Naive thymus-derived CD4-positive, alpha-beta T cell (primary cell): ENCODE measurements at regions not wholly inside any gene's neighbourhood (a gene's known extent, or its start where the extent isn't known, plus 50 kb on each side); places are given as distances from the start of the nearest gene placed in this dataset.
"Not testable (repeated sequence)": the region's sequence is repeated elsewhere in the genome, so short reads cannot be mapped to it uniquely, and the experiment has no call there.

Source experiments
- ATAC-seq: fragments of 150-1000 bp; cut with Tn5 transposase; 2 replicates; pipeline ENCODE4 v1.10.0; 2021; ENCODE audit warnings: mild to moderate bottlenecking, moderate library complexity
- CTCF ChIA-PET: fragments of 350-600 bp; sonication (Branson Sonifier 250); formaldehyde crosslinking; loops from one replicate; lab custom pipeline; 2021; ENCODE audit warnings: antibody characterized with exemption; lab: Charles Lee
- POLR2A ChIA-PET: fragments of 350-600 bp; sonication (Branson Sonifier 250); formaldehyde crosslinking; loops from one replicate; lab custom pipeline; 2021; ENCODE audit warnings: antibody characterized with exemption, inconsistent platforms; lab: Charles Lee
- DNase-seq, 9 donors: peaks; one replicate each; pipeline versions ENCODE4 v3.0.0 to v3.0.0-alpha.2; 2020 to 2022; ENCODE audit warnings: mixed read lengths in 1 of 9
- H3K27ac ChIP-seq: one replicate; pipeline ENCODE4 v1.7.0; 2013; ENCODE audit warnings: mild to moderate bottlenecking, low read depth, low read length, moderate library complexity
- H3K27me3 ChIP-seq, 2 donors: one replicate each; pipeline ENCODE4 v1.7.0; 2013; ENCODE audit warnings: low read length in 2 of 2, mild to moderate bottlenecking in 2 of 2, moderate library complexity in 2 of 2; ENCODE audit not compliant: control insufficient read depth in 2 of 2, insufficient read depth in 2 of 2
- H3K36me3 ChIP-seq, 3 experiments: 1 replicate in 2 of 3; 2 replicates in 1 of 3; pipeline ENCODE4 v1.7.0; 2013; ENCODE audit warnings: low read length in 3 of 3, mild to moderate bottlenecking in 3 of 3, moderate library complexity in 1 of 3; ENCODE audit not compliant: insufficient read depth in 3 of 3, control insufficient read depth in 2 of 3
- H3K4me1 ChIP-seq, 2 donors: one replicate each; pipeline ENCODE4 v1.7.0; 2013; ENCODE audit warnings: low read length in 2 of 2, mild to moderate bottlenecking in 2 of 2, moderate library complexity in 1 of 2; ENCODE audit not compliant: control insufficient read depth in 2 of 2, insufficient read depth in 2 of 2
- H3K4me3 ChIP-seq: 2 replicates; pipeline ENCODE4 v1.7.0; 2013; ENCODE audit warnings: mild to moderate bottlenecking, low read length
- H3K9me3 ChIP-seq, 3 experiments: 1 replicate in 2 of 3; 2 replicates in 1 of 3; pipeline ENCODE4 v1.7.0; 2013; ENCODE audit warnings: low read length in 3 of 3; ENCODE audit not compliant: control insufficient read depth in 2 of 3
- H3K27ac Mint-ChIP-seq, 9 donors: one replicate each; pipeline ENCODE4 v1.8.0; 2020 to 2022; ENCODE audit warnings: mixed read lengths in 9 of 9, mild to moderate bottlenecking in 8 of 9, moderate library complexity in 5 of 9, inconsistent platforms in 2 of 9
- H3K27me3 Mint-ChIP-seq, 5 donors: one replicate each; pipeline ENCODE4 v1.8.0; 2021 to 2022; ENCODE audit warnings: mixed read lengths in 5 of 5, mild to moderate bottlenecking in 1 of 5
- H3K36me3 Mint-ChIP-seq, 5 donors: one replicate each; pipeline ENCODE4 v1.8.0; 2020 to 2022; ENCODE audit warnings: mixed read lengths in 5 of 5, mild to moderate bottlenecking in 3 of 5, inconsistent platforms in 1 of 5
- H3K4me1 Mint-ChIP-seq, 7 donors: one replicate each; pipeline ENCODE4 v1.8.0; 2020 to 2022; ENCODE audit warnings: mixed read lengths in 7 of 7, mild to moderate bottlenecking in 3 of 7, inconsistent platforms in 1 of 7
- H3K4me3 Mint-ChIP-seq, 10 donors: one replicate each; pipeline ENCODE4 v1.8.0; 2020 to 2022; ENCODE audit warnings: mild to moderate bottlenecking in 10 of 10, mixed read lengths in 10 of 10, moderate library complexity in 6 of 10, inconsistent platforms in 2 of 10
- H3K9me3 Mint-ChIP-seq, 11 donors: one replicate each; pipeline ENCODE4 v1.8.0; 2020 to 2022; ENCODE audit warnings: mixed read lengths in 11 of 11, mild to moderate bottlenecking in 4 of 11, inconsistent platforms in 1 of 11, moderate library complexity in 1 of 11
- intact Hi-C, 2 donors: fragments of 100-400 bp; cut with micrococcal nuclease; formaldehyde crosslinking; loops; one replicate each; pipeline ENCODE4 v1.15.1; 2023

GRCh38 chr3:145649368-145649887 lies 511.6 kb downstream of the PLOD2 start:
- ChIA-PET POLR2A (no interaction called here), CTCF (no interaction called here)
- DNase-seq (no peak), ATAC-seq (no peak)
- no peaks in the 10 kb centered on the region for H3K36me3 ChIP-seq
- Mint-ChIP-seq H3K27me3 (no peaks in the 10 kb centered on the region), H3K4me1 (no peaks in the 10 kb centered on the region), H3K36me3 (no peaks in the 10 kb centered on the region), H3K4me3 (no peak overlapping the region), H3K27ac (no peak overlapping the region), H3K9me3 (peaks cover 0 to 8% (median 2%) of the 10 kb centered on the region in 11 donors)
- no peak overlapping the region for H3K27ac ChIP-seq
- intact Hi-C loops: no loop called here
- no peaks in the 10 kb centered on the region for H3K27me3 ChIP-seq
- H3K4me3 ChIP-seq: no peak overlapping the region
- H3K9me3 ChIP-seq: no peaks in the 10 kb centered on the region
- no peaks in the 10 kb centered on the region for H3K4me1 ChIP-seq

DNA sequence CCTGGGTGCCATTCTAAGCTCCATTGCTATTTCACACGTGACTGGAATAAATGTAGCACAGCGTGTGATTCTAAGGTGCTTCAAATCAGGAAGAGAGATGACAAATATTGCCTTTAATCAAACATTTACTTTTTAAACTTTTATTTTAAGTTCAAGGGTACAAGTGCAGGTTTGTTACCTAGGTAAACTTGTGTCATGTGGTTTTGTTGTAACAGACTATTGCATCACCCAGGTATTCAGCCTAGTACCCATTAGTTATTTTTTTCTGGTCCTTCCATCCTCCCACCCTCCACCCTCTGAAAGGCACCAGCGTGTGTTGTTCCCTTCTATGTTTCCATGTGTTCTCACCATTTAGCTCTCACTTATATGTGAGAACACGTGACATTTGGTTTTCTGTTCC lies 510.8 kb downstream of the PLOD2 start:
- Mint-ChIP-seq H3K27ac (no peak overlapping the region), H3K9me3 (peaks cover 0 to 7% (median 3%) of the 10 kb centered on the region in 11 donors), H3K4me3 (no peak overlapping the region), H3K4me1 (no peaks in the 10 kb centered on the region), H3K27me3 (no peaks in the 10 kb centered on the region), H3K36me3 (no peaks in the 10 kb centered on the region)
- ChIA-PET CTCF (no interaction called here), POLR2A (no interaction called here)
- intact Hi-C loops: no loop called here
- Histone ChIP-seq H3K27ac (no peak overlapping the region), H3K27me3 (no peaks in the 10 kb centered on the region), H3K9me3 (no peaks in the 10 kb centered on the region), H3K4me3 (no peak overlapping the region), H3K36me3 (no peaks in the 10 kb centered on the region), H3K4me1 (no peaks in the 10 kb centered on the region)
- no peak for DNase-seq
- no peak for ATAC-seq

DNA sequence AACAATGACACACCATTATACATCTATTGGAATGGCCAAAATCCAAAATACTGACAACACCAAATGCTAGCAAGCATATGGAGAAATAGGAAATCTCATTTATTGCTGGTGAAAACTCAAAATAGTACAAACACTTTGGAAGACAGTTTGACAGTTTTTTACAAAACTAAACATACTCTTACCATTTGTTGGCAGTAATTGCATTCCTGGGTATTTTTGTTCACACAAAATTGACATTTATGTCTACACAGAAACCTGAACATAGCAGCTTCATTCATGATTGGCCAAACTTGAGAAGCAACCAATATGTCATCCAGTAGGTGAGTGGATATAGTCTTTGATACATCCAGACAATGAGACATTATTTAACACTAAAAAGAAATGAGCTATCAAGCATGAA lies 489.9 kb downstream of the PLOD2 start:
- POLR2A ChIA-PET: no interaction called here
- ATAC-seq (no peak), DNase-seq (no peak)
- Mint-ChIP-seq H3K9me3 (peaks cover 0 to 7% (median 3%) of the 10 kb centered on the region in 11 donors), H3K36me3 (no peaks in the 10 kb centered on the region), H3K27me3 (no peaks in the 10 kb centered on the region), H3K4me1 (no peaks in the 10 kb centered on the region), H3K27ac (no peak overlapping the region), H3K4me3 (no peak overlapping the region)
- CTCF ChIA-PET: no interaction called here
- intact Hi-C loops: no loop called here
- Histone ChIP-seq H3K9me3 (no peaks in the 10 kb centered on the region), H3K36me3 (no peaks in the 10 kb centered on the region), H3K4me3 (no peak overlapping the region), H3K27ac (no peak overlapping the region), H3K4me1 (no peaks in the 10 kb centered on the region), H3K27me3 (no peaks in the 10 kb centered on the region)

DNA sequence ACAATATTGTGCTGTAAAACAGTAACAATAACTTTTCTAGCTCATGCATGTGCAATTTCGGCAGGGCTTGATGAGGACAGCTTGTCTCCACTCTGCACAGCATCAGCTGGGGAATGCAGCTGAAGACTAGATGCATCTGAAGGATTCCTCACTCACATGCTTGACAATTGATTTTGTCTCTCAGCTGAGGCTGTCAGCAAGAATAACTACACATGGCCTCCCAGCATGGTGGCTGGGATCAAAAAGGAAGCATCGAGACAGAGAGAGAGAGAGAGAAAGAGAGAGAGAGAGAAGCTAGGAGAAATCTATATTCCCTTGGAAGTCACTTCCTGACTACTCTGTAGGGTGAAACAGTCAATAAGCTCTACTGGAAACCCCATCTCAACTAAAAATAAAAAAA lies 487.1 kb downstream of the PLOD2 start:
- H3K27ac ChIP-seq: no peak overlapping the region
- ATAC-seq (no peak), DNase-seq (no peak)
- Mint-ChIP-seq H3K36me3 (no peaks in the 10 kb centered on the region), H3K27me3 (no peaks in the 10 kb centered on the region), H3K4me1 (no peaks in the 10 kb centered on the region), H3K4me3 (no peak overlapping the region), H3K9me3 (peaks cover 0 to 7% (median 4%) of the 10 kb centered on the region in 11 donors), H3K27ac (no peak overlapping the region)
- no peaks in the 10 kb centered on the region for H3K27me3 ChIP-seq
- intact Hi-C loops: no loop called here
- no peaks in the 10 kb centered on the region for H3K9me3 ChIP-seq
- H3K4me3 ChIP-seq: no peak overlapping the region
- ChIA-PET CTCF (no interaction called here), POLR2A (no interaction called here)
- H3K4me1 ChIP-seq: no peaks in the 10 kb centered on the region
- no peaks in the 10 kb centered on the region for H3K36me3 ChIP-seq

GRCh38 chr3:145678401-145678800 lies 482.6 kb downstream of the PLOD2 start:
- peaks cover 0 to 9% (median 0%) of the 10 kb centered on the region in 11 donors for H3K9me3 Mint-ChIP-seq
- H3K27ac Mint-ChIP-seq: no peak overlapping the region
- no peaks in the 10 kb centered on the region for H3K36me3 ChIP-seq
- no peak overlapping the region for H3K4me3 Mint-ChIP-seq
- ChIA-PET CTCF (no interaction called here), POLR2A (no interaction called here)
- H3K9me3 ChIP-seq: no peaks in the 10 kb centered on the region
- DNase-seq (no peak), ATAC-seq (no peak)
- no peak overlapping the region for H3K4me3 ChIP-seq
- intact Hi-C loops: no loop called here
- H3K27ac ChIP-seq: no peak overlapping the region
- H3K36me3 Mint-ChIP-seq: no peaks in the 10 kb centered on the region
- H3K27me3 Mint-ChIP-seq: no peaks in the 10 kb centered on the region
- no peaks in the 10 kb centered on the region for H3K27me3 ChIP-seq
- H3K4me1 Mint-ChIP-seq: no peaks in the 10 kb centered on the region
- H3K4me1 ChIP-seq: no peaks in the 10 kb centered on the region

DNA sequence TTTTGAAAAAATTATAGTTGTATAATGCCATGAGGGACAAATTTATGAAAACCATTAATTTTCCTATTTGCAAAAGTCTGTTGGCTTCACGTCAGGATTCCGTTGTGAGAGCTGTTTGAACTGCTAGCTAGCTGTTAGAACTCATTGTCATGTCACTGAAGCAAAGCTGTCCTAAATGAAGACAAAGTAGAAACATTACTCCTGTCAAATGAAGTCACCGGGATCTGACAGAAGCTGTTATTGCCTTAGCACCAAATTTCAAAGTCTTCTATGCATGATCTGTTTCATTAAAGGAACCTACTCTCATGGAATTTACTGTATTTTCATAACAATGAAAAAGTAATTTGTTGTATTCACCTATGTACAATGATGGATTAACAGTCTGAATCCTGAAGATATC lies 479.8 kb downstream of the PLOD2 start:
- no peaks in the 10 kb centered on the region for H3K27me3 Mint-ChIP-seq
- H3K4me3 Mint-ChIP-seq: no peak overlapping the region
- intact Hi-C loops: no loop called here
- Histone ChIP-seq H3K27ac (no peak overlapping the region), H3K36me3 (no peaks in the 10 kb centered on the region), H3K4me1 (no peaks in the 10 kb centered on the region), H3K4me3 (no peak overlapping the region), H3K27me3 (no peaks in the 10 kb centered on the region), H3K9me3 (no peaks in the 10 kb centered on the region)
- H3K27ac Mint-ChIP-seq: no peak overlapping the region
- H3K36me3 Mint-ChIP-seq: no peaks in the 10 kb centered on the region
- POLR2A ChIA-PET: no interaction called here
- peaks cover 0 to 14% (median 2%) of the 10 kb centered on the region in 11 donors for H3K9me3 Mint-ChIP-seq
- DNase-seq (no peak), ATAC-seq (no peak)
- CTCF ChIA-PET: no interaction called here
- H3K4me1 Mint-ChIP-seq: no peaks in the 10 kb centered on the region

DNA sequence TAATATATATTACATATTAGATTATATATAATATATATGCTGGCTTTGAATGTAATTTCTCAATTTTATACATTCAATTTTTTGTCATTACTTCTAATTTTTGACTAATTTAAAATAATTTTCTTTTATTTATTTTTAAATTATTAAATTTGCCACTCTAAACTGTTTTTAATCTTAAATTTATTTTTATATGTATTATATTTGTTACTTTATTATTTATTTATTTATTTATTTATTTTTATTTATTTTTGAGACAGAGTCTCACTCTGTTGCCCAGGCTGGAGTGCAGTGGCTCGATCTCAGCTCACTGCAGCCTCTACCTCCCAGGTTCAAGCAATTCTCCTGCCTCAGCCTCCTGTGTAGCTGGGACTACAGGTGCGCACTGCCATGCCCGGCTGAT lies 473.0 kb downstream of the PLOD2 start:
- POLR2A ChIA-PET, H3K36me3 ChIP-seq, ATAC-seq, H3K4me1 Mint-ChIP-seq, H3K4me3 Mint-ChIP-seq, H3K4me3 ChIP-seq, H3K36me3 Mint-ChIP-seq, H3K4me1 ChIP-seq, H3K27me3 Mint-ChIP-seq, DNase-seq, H3K27me3 ChIP-seq, H3K9me3 ChIP-seq, H3K27ac ChIP-seq, H3K27ac Mint-ChIP-seq, intact Hi-C loops, CTCF ChIA-PET: not testable (repeated sequence)
- peaks cover 0 to 11% (median 0%) of the 10 kb centered on the region in 11 donors for H3K9me3 Mint-ChIP-seq
